Esophagus squamous epithelium (tissue), 4 donors: ENCODE measurements at regions not wholly inside any gene's neighbourhood (a gene's known extent, or its start where the extent isn't known, plus 50 kb on each side); places are given as distances from the start of the nearest gene placed in this dataset.

ENCODE experiments used
- CTCF ChIP-seq, 6 experiments: fragments of 450-650 bp in 4 of 6; fragments of 200-600 bp in 2 of 6; sonication (generic) in 2 of 6; IDR thresholded peaks; one replicate each; pipeline ENCODE4 v1.5.1; 2016 to 2019; ENCODE audit warnings: antibody characterized with exemption in 6 of 6, mild to moderate bottlenecking in 4 of 6, moderate library complexity in 4 of 6
- POLR2A ChIP-seq, 4 donors: fragments of 450-650 bp; IDR thresholded peaks; one replicate each; pipeline ENCODE4 v1.6.1; 2017; ENCODE audit warnings: antibody characterized with exemption in 4 of 4, mild to moderate bottlenecking in 4 of 4, moderate library complexity in 3 of 4

- TF ChIP-seq CTCF (IDR thresholded peaks at IDR 0.05), result no peak
- no peak for TF ChIP-seq POLR2A (IDR thresholded peaks at IDR 0.05)
Observed at GRCh38 chr5:84706678-84707641, 322.3 kb upstream of the EDIL3 start.
